Calu3 (cell line): ENCODE measurements at regions not wholly inside any gene's neighbourhood (a gene's known extent, or its start where the extent isn't known, plus 50 kb on each side); places are given as distances from the start of the nearest gene placed in this dataset.

Source experiments
- BruUV-seq: library from RNA; stranded (reverse); fragments of 400-500 nt; replicated peaks from 2 replicates; lab custom pipeline; 2021; lab: Mats Ljungman, UMichigan
- CTCF ChIA-PET: fragments of 300-600 bp; sonication (Branson Sonifier 250); formaldehyde crosslinking; loops from one replicate; lab custom pipeline; 2022; ENCODE audit warnings: antibody characterized with exemption; lab: Charles Lee
- DNase-seq: peaks from one replicate; pipeline ENCODE4 v3.0.0; 2022
- H3K27ac Mint-ChIP-seq: one replicate; pipeline ENCODE4 v1.8.0; 2022; ENCODE audit warnings: mixed read lengths; ENCODE audit not compliant: unreplicated experiment
- H3K27me3 Mint-ChIP-seq: one replicate; pipeline ENCODE4 v1.8.0; 2022; ENCODE audit warnings: mixed read lengths; ENCODE audit not compliant: unreplicated experiment
- H3K36me3 Mint-ChIP-seq: one replicate; pipeline ENCODE4 v1.8.0; 2022; ENCODE audit warnings: mild to moderate bottlenecking, moderate library complexity, mixed read lengths; ENCODE audit not compliant: insufficient read depth, unreplicated experiment
- H3K4me1 Mint-ChIP-seq: one replicate; pipeline ENCODE4 v1.8.0; 2022; ENCODE audit warnings: mild to moderate bottlenecking, low read depth, mixed read lengths; ENCODE audit not compliant: unreplicated experiment
- H3K4me3 Mint-ChIP-seq: one replicate; pipeline ENCODE4 v1.8.0; 2022; ENCODE audit warnings: mild to moderate bottlenecking, low read depth, moderate library complexity, mixed read lengths; ENCODE audit not compliant: unreplicated experiment
- H3K9me3 Mint-ChIP-seq: one replicate; pipeline ENCODE4 v1.8.0; 2022; ENCODE audit warnings: low read depth, mixed read lengths; ENCODE audit not compliant: unreplicated experiment
- CTCF ChIP-seq: fragments of 200-600 bp; IDR thresholded peaks from one replicate; pipeline ENCODE4 v1.8.0; 2022; ENCODE audit warnings: antibody characterized with exemption; ENCODE audit not compliant: unreplicated experiment
- intact Hi-C: fragments of 100-400 bp; cut with micrococcal nuclease; formaldehyde crosslinking; loops from one replicate; pipeline ENCODE4 v1.10.0; 2022; ENCODE audit not compliant: unreplicated experiment

GRCh38 chr2:167822690-167823465, 424.5 kb downstream of the STK39 start:
- no peak overlapping the region for H3K27ac Mint-ChIP-seq
- H3K4me3 Mint-ChIP-seq = no peak overlapping the region
- DNase-seq = no peak
- H3K4me1 Mint-ChIP-seq = no peaks in the 10 kb centered on the region
- no peaks in the 10 kb centered on the region for H3K27me3 Mint-ChIP-seq
- no peaks in the 10 kb centered on the region for H3K9me3 Mint-ChIP-seq
- no peaks in the 10 kb centered on the region for H3K36me3 Mint-ChIP-seq
- BruUV-seq = no TSS peak
- intact Hi-C loops = no loop called here
- TF ChIP-seq CTCF = no peak
- CTCF ChIA-PET = interaction anchor here (0.6 kb wide), 1 partner anchor 20 kb away, joined by 3 read pairs; no protein-coding TSS in a partner anchor

- H3K4me3 Mint-ChIP-seq = no peak overlapping the region
- intact Hi-C loops = no loop called here
- no peak overlapping the region for H3K27ac Mint-ChIP-seq
- H3K9me3 Mint-ChIP-seq = no peaks in the 10 kb centered on the region
- H3K36me3 Mint-ChIP-seq = no peaks in the 10 kb centered on the region
- CTCF ChIA-PET = no interaction called here
- no peak for TF ChIP-seq CTCF
- no peaks in the 10 kb centered on the region for H3K27me3 Mint-ChIP-seq
- BruUV-seq = no TSS peak
- no peaks in the 10 kb centered on the region for H3K4me1 Mint-ChIP-seq
- no peak for DNase-seq
These were observed 426.9 kb downstream of the STK39 start for GRCh38 chr2:167820488-167820887.

- TF ChIP-seq CTCF = no peak
- Mint-ChIP-seq H3K4me3 (no peak overlapping the region), H3K36me3 (no peaks in the 10 kb centered on the region), H3K27ac (no peak overlapping the region), H3K27me3 (no peaks in the 10 kb centered on the region), H3K4me1 (no peaks in the 10 kb centered on the region), H3K9me3 (no peaks in the 10 kb centered on the region)
- CTCF ChIA-PET = no interaction called here
- no peak for DNase-seq
- BruUV-seq = no TSS peak
- intact Hi-C loops = no loop called here
These were observed 428.9 kb downstream of the STK39 start for GRCh38 chr2:167818521-167818920.

- Mint-ChIP-seq H3K36me3 (no peaks in the 10 kb centered on the region), H3K9me3 (no peaks in the 10 kb centered on the region), H3K27me3 (no peaks in the 10 kb centered on the region), H3K4me1 (no peaks in the 10 kb centered on the region), H3K27ac (no peak overlapping the region), H3K4me3 (no peak overlapping the region)
- CTCF ChIA-PET = no interaction called here
- intact Hi-C loops = no loop called here
- DNase-seq = no peak
- BruUV-seq = no TSS peak
- no peak for TF ChIP-seq CTCF
These were observed 429.5 kb downstream of the STK39 start for GRCh38 chr2:167817908-167818307.
